B cell (primary cell): ENCODE measurements at regions not wholly inside any gene's neighbourhood (a gene's known extent, or its start where the extent isn't known, plus 50 kb on each side); places are given as distances from the start of the nearest gene placed in this dataset.

Experiments used
- ATAC-seq: fragments of 200-7000 bp; cut with Tn5 transposase; one replicate; pipeline ENCODE4 v1.10.0; 2021; ENCODE audit warnings: low read depth, mild to moderate bottlenecking, moderate number of reproducible peaks, moderate library complexity
- CTCF ChIA-PET: fragments of 350-600 bp; sonication (Branson Sonifier 250); formaldehyde crosslinking; loops from one replicate; lab custom pipeline; 2021; ENCODE audit warnings: antibody characterized with exemption, inconsistent platforms; lab: Charles Lee
- POLR2A ChIA-PET: fragments of 350-600 bp; sonication (Branson Sonifier 250); formaldehyde crosslinking; loops from one replicate; lab custom pipeline; 2021; ENCODE audit warnings: antibody characterized with exemption; lab: Charles Lee
- DNase-seq: peaks from one replicate; pipeline ENCODE4 v3.0.0; 2013
- H2AFZ ChIP-seq: 2 replicates; pipeline ENCODE4 v1.6.1; 2012; ENCODE audit warnings: mild to moderate bottlenecking, low read depth, low read length; ENCODE audit not compliant: insufficient read depth, poor library complexity, severe bottlenecking
- H3K27ac ChIP-seq, 2 donors: 1 replicate in 1 of 2; 2 replicates in 1 of 2; pipeline ENCODE4 v1.5.1; 2012 to 2013; ENCODE audit warnings: low read length in 2 of 2, mild to moderate bottlenecking in 2 of 2, moderate library complexity in 1 of 2
- H3K27me3 ChIP-seq, 4 experiments: fragments of 200-600 bp in 1 of 4; sonication (generic) in 1 of 4; replicated peaks in 1 of 4; 1 replicate in 2 of 4; 2 replicates in 2 of 4; pipeline versions ENCODE4 v1.6.1 to v1.7.0; 2013 to 2016; ENCODE audit warnings: low read length in 3 of 4, mild to moderate bottlenecking in 2 of 4, mixed read lengths in 1 of 4, moderate library complexity in 1 of 4; ENCODE audit not compliant: insufficient read depth in 4 of 4, control insufficient read depth in 3 of 4; ENCODE audit errors: control extremely low read depth in 1 of 4
- H3K36me3 ChIP-seq, 2 experiments: replicated peaks in 1 of 2; 1 replicate in 1 of 2; 2 replicates in 1 of 2; pipeline versions ENCODE4 v1.6.1 to v1.7.1; 2013; ENCODE audit warnings: low read length in 1 of 2; ENCODE audit not compliant: insufficient read depth in 2 of 2, control insufficient read depth in 1 of 2; ENCODE audit errors: control extremely low read depth in 1 of 2, extremely low read depth in 1 of 2
- H3K4me1 ChIP-seq, 2 donors: fragments of 200-600 bp in 1 of 2; sonication (generic) in 1 of 2; 1 replicate in 1 of 2; 2 replicates in 1 of 2; pipeline versions ENCODE4 v1.5.1 to v1.6.1; 2013 to 2017; ENCODE audit warnings: low read length in 2 of 2; ENCODE audit not compliant: control insufficient read depth in 2 of 2, insufficient read depth in 2 of 2
- H3K4me2 ChIP-seq: replicated peaks from 2 replicates; pipeline ENCODE3; 2012; ENCODE audit warnings: mild to moderate bottlenecking, low read depth, low read length; ENCODE audit not compliant: poor library complexity, severe bottlenecking
- H3K4me3 ChIP-seq, 5 experiments: fragments of 200-600 bp in 1 of 5; sonication (generic) in 1 of 5; 1 replicate in 3 of 5; 2 replicates in 2 of 5; pipeline versions ENCODE4 v1.5.1 to v1.7.0; 2011 to 2016; ENCODE audit warnings: low read length in 4 of 5, mild to moderate bottlenecking in 4 of 5, low read depth in 2 of 5, control low read depth in 1 of 5, moderate library complexity in 1 of 5; ENCODE audit not compliant: insufficient read depth in 1 of 5; ENCODE audit errors: control extremely low read depth in 1 of 5, extremely low read depth in 1 of 5
- H3K79me2 ChIP-seq: fragments of 200-600 bp; sonication (generic); one replicate; pipeline ENCODE4 v1.6.0; 2016; ENCODE audit warnings: low read length; ENCODE audit not compliant: control insufficient read depth, insufficient read depth
- H3K9ac ChIP-seq: fragments of 200-600 bp; sonication (generic); 2 replicates; pipeline ENCODE4 v1.6.1; 2017; ENCODE audit warnings: mild to moderate bottlenecking, low read length, moderate library complexity
- H3K9me3 ChIP-seq, 3 donors: one replicate each; pipeline versions ENCODE4 v1.6.1 to v1.7.1; 2013; ENCODE audit warnings: low read length in 2 of 3; ENCODE audit not compliant: control insufficient read depth in 2 of 3, insufficient read depth in 1 of 3; ENCODE audit errors: control extremely low read depth in 1 of 3
- H4K20me1 ChIP-seq: 2 replicates; pipeline ENCODE4 v1.6.0; 2012; ENCODE audit warnings: mild to moderate bottlenecking, low read length; ENCODE audit not compliant: insufficient read depth, control insufficient read depth, poor library complexity, severe bottlenecking
- H3K27ac Mint-ChIP-seq: one replicate; pipeline ENCODE4 v1.8.0; 2021; ENCODE audit warnings: mixed read lengths
- H3K27me3 Mint-ChIP-seq: one replicate; pipeline ENCODE4 v1.8.0; 2021; ENCODE audit warnings: mixed read lengths
- H3K4me1 Mint-ChIP-seq: one replicate; pipeline ENCODE4 v1.8.0; 2021; ENCODE audit warnings: mixed read lengths
- H3K4me3 Mint-ChIP-seq: one replicate; pipeline ENCODE4 v1.8.0; 2021; ENCODE audit warnings: mixed read lengths
- H3K9me3 Mint-ChIP-seq: one replicate; pipeline ENCODE4 v1.8.0; 2022; ENCODE audit warnings: mixed read lengths; ENCODE audit not compliant: insufficient read depth
- EZH2 ChIP-seq: IDR thresholded peaks from 2 replicates; pipeline ENCODE4 v1.6.1; 2012; ENCODE audit warnings: borderline replicate concordance, low read depth, mild to moderate bottlenecking, moderate library complexity, low read length; ENCODE audit not compliant: insufficient read depth, poor library complexity, severe bottlenecking
- WGBS: methylation state at CpG from one replicate; pipeline ENCODE4 v1.1.5; 2013; ENCODE audit warnings: missing lambda C conversion rate; ENCODE audit not compliant: insufficient coverage; 5-methylcytosine and 5-hydroxymethylcytosine counted together
- intact Hi-C: fragments of 100-400 bp; cut with micrococcal nuclease; formaldehyde crosslinking; loops from one replicate; pipeline ENCODE4 v1.10.0; 2022
- TF ChIP-seq, protein P1 (sequence below): fragments of 200-600 bp; IDR thresholded peaks from one replicate; pipeline ENCODE4 v1.8.0; 2022; ENCODE audit warnings: antibody characterized with exemption, mild to moderate bottlenecking

DNA sequence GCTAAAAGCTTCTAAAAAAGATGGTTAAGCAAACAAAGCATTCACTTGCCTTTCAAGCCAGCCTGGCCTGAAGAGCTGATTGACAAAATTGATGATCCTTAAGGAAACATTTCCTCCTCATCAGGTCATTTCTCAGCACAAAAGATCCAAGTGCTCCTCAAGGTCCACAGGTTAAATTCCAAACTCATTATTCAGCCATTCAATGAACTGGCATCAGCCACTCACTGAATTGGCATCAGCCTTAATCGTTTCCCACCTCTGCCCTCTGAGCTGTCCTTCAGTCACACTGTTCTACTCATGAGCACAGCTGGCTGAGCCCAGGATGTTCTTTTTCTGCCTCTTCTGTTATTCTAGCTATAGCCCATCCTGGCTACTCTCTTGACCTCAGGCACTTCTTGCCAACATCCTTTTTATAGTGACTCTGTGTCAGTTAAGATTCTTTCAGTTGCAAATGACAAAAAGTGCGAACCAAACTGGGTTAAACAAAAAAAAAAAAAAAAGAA is 147.5 kb downstream of the RAB11FIP2 start:
- ATAC-seq (no peak), DNase-seq (no peak)
- Histone ChIP-seq H3K9me3 (peaks cover 0 to 3% (median 0%) of the 10 kb centered on the region in 3 donors), H3K79me2 (no peaks in the 10 kb centered on the region), H3K36me3 (no peaks in the 10 kb centered on the region), H3K9ac (no peak overlapping the region), H3K27me3 (no peaks in the 10 kb centered on the region), H3K27ac (no peak overlapping the region), H3K4me1 (no peaks in the 10 kb centered on the region), H2AFZ (no peak overlapping the region), H3K4me2 (no peak overlapping the region), H4K20me1 (no peaks in the 10 kb centered on the region), H3K4me3 (no peak overlapping the region)
- intact Hi-C loops = no loop called here
- ChIA-PET POLR2A (no interaction called here), CTCF (no interaction called here)
- TF ChIP-seq, protein P1, sequence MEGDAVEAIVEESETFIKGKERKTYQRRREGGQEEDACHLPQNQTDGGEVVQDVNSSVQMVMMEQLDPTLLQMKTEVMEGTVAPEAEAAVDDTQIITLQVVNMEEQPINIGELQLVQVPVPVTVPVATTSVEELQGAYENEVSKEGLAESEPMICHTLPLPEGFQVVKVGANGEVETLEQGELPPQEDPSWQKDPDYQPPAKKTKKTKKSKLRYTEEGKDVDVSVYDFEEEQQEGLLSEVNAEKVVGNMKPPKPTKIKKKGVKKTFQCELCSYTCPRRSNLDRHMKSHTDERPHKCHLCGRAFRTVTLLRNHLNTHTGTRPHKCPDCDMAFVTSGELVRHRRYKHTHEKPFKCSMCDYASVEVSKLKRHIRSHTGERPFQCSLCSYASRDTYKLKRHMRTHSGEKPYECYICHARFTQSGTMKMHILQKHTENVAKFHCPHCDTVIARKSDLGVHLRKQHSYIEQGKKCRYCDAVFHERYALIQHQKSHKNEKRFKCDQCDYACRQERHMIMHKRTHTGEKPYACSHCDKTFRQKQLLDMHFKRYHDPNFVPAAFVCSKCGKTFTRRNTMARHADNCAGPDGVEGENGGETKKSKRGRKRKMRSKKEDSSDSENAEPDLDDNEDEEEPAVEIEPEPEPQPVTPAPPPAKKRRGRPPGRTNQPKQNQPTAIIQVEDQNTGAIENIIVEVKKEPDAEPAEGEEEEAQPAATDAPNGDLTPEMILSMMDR = no peak
- no peak for TF ChIP-seq EZH2
- Mint-ChIP-seq H3K4me1 (no peaks in the 10 kb centered on the region), H3K4me3 (no peak overlapping the region), H3K27me3 (peaks cover 23% of the 10 kb centered on the region), H3K9me3 (peaks cover 2% of the 10 kb centered on the region), H3K27ac (no peak overlapping the region)
- WGBS = 52% methylated on average over 2 of the region's 2 CpGs

GRCh38 chr10:117900280-117900679 is 146.5 kb downstream of the RAB11FIP2 start:
- POLR2A ChIA-PET = no interaction called here
- Histone ChIP-seq H4K20me1 (no peaks in the 10 kb centered on the region), H2AFZ (no peak overlapping the region), H3K27me3 (peaks cover 0 to 3% (median 0%) of the 10 kb centered on the region in 4 experiments), H3K4me1 (no peaks in the 10 kb centered on the region), H3K79me2 (no peaks in the 10 kb centered on the region), H3K9me3 (peaks cover 0 to 3% (median 0%) of the 10 kb centered on the region in 3 donors), H3K27ac (no peak overlapping the region), H3K4me2 (no peak overlapping the region), H3K9ac (no peak overlapping the region), H3K36me3 (no peaks in the 10 kb centered on the region), H3K4me3 (no peak overlapping the region)
- no peaks in the 10 kb centered on the region for H3K4me1 Mint-ChIP-seq
- TF ChIP-seq, protein P1 = no peak
- TF ChIP-seq EZH2 = no peak
- ATAC-seq = no peak
- intact Hi-C loops = no loop called here
- 85% methylated on average over 2 of the region's 3 CpGs for WGBS
- H3K9me3 Mint-ChIP-seq = peaks cover 2% of the 10 kb centered on the region
- H3K27ac Mint-ChIP-seq = no peak overlapping the region
- peaks cover 25% of the 10 kb centered on the region for H3K27me3 Mint-ChIP-seq
- DNase-seq = no peak
- H3K4me3 Mint-ChIP-seq = no peak overlapping the region
- CTCF ChIA-PET = no interaction called here
